Breast epithelium (tissue), 4 donors: ENCODE measurements at regions not wholly inside any gene's neighbourhood (a gene's known extent, or its start where the extent isn't known, plus 50 kb on each side); places are given as distances from the start of the nearest gene placed in this dataset.

Source experiments
- DNase-seq, 2 donors: peaks; one replicate each; pipeline ENCODE4 v3.0.0-alpha.2; 2019; ENCODE audit warnings: low spot score in 2 of 2
- H3K27ac ChIP-seq, 2 donors: fragments of 200-600 bp; sonication (generic) in 1 of 2; one replicate each; pipeline ENCODE4 v1.5.1; 2016 to 2019; ENCODE audit warnings: mild to moderate bottlenecking in 1 of 2
- H3K27me3 ChIP-seq, 2 donors: fragments of 200-600 bp; sonication (generic) in 1 of 2; one replicate each; pipeline versions ENCODE4 v1.5.1 to v1.6.0; 2017 to 2019; ENCODE audit warnings: control low read depth in 1 of 2, mild to moderate bottlenecking in 1 of 2
- H3K36me3 ChIP-seq: fragments of 200-600 bp; one replicate; pipeline ENCODE4 v1.5.1; 2019
- H3K4me1 ChIP-seq, 2 donors: fragments of 200-600 bp; sonication (generic); one replicate each; pipeline ENCODE4 v1.5.1; 2016 to 2019; ENCODE audit warnings: control low read depth in 1 of 2
- H3K4me3 ChIP-seq, 3 donors: fragments of 200-600 bp; sonication (generic); 1 replicate in 2 of 3; 2 replicates in 1 of 3; pipeline ENCODE4 v1.5.1; 2016 to 2019; ENCODE audit warnings: mild to moderate bottlenecking in 3 of 3, moderate library complexity in 2 of 3
- H3K9me3 ChIP-seq, 2 donors: fragments of 200-600 bp; sonication (generic) in 1 of 2; one replicate each; pipeline ENCODE4 v1.5.1; 2016 to 2019; ENCODE audit warnings: control low read depth in 1 of 2
- POLR2A ChIP-seq: fragments of 450-650 bp; IDR thresholded peaks from one replicate; pipeline ENCODE4 v1.6.1; 2016; ENCODE audit warnings: antibody characterized with exemption, mild to moderate bottlenecking, moderate library complexity
- POLR2AphosphoS5 ChIP-seq, 3 donors: sonication (generic); formaldehyde crosslinking; IDR thresholded peaks; one replicate each; pipeline ENCODE4 v1.6.1; 2017; ENCODE audit warnings: antibody characterized with exemption in 3 of 3
- intact Hi-C: fragments of 100-400 bp; cut with DNase I; formaldehyde crosslinking; loops from one replicate; pipeline ENCODE4 v1.15.1; 2023; ENCODE audit warnings: low total_unique reads
- TF ChIP-seq, protein P1 (sequence below), 3 donors: fragments of 450-650 bp; IDR thresholded peaks; one replicate each; pipeline ENCODE4 v1.5.1; 2016 to 2017; ENCODE audit warnings: antibody characterized with exemption in 3 of 3, mild to moderate bottlenecking in 3 of 3, moderate library complexity in 3 of 3

DNA sequence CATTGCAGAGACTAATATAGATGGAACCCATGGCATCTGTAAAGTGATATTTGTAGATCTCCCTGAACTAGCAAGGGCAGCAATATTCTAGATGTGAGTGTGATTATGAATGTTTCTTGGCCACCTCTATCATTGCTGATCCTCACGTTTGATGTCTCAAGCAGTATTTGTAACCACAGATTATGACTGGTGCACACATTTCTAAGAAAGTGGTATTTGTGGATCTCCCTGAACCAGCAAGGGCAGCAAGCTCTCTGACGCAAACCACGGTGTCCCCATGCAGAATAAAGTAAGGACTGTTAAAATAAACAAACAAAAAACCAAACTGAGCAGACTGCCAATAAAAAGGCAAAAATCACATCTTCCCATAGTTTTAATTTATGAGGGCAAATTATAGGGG, 301.3 kb downstream of the CSNK1G3 start:
- H3K27ac ChIP-seq: no peak overlapping the region
- no peak overlapping the region for H3K4me3 ChIP-seq
- no peaks in the 10 kb centered on the region for H3K36me3 ChIP-seq
- H3K27me3 ChIP-seq: no peaks in the 10 kb centered on the region
- DNase-seq: no peak
- TF ChIP-seq, protein P1, sequence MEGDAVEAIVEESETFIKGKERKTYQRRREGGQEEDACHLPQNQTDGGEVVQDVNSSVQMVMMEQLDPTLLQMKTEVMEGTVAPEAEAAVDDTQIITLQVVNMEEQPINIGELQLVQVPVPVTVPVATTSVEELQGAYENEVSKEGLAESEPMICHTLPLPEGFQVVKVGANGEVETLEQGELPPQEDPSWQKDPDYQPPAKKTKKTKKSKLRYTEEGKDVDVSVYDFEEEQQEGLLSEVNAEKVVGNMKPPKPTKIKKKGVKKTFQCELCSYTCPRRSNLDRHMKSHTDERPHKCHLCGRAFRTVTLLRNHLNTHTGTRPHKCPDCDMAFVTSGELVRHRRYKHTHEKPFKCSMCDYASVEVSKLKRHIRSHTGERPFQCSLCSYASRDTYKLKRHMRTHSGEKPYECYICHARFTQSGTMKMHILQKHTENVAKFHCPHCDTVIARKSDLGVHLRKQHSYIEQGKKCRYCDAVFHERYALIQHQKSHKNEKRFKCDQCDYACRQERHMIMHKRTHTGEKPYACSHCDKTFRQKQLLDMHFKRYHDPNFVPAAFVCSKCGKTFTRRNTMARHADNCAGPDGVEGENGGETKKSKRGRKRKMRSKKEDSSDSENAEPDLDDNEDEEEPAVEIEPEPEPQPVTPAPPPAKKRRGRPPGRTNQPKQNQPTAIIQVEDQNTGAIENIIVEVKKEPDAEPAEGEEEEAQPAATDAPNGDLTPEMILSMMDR (IDR thresholded peaks at IDR 0.05): no peak
- TF ChIP-seq POLR2A (no peak), POLR2AphosphoS5 (IDR thresholded peaks at IDR 0.05) (no peak)
- intact Hi-C loops: no loop called here
- H3K4me1 ChIP-seq: no peaks in the 10 kb centered on the region
- H3K9me3 ChIP-seq: no peaks in the 10 kb centered on the region

DNA sequence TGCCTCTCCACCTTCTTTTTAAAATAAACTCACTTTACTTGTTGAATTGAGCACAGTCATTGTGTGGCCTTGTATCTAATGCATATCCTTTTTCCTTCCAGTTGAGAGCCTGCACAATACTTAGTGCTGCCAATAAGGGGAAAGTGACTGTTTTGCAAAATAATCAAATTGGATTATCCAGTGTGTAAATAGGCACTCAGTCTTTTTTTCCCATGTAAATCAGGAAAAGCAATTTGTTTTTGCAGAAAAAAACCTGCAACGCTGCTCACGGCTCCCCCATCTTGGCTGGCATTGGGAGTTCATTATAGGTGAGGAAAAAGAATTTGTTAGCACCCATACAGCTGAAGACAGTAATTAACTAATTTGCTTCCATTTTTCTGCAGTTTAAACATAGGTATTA, 299.9 kb downstream of the CSNK1G3 start:
- no peaks in the 10 kb centered on the region for H3K27me3 ChIP-seq
- H3K4me3 ChIP-seq: no peak overlapping the region
- no peak for DNase-seq
- H3K36me3 ChIP-seq: no peaks in the 10 kb centered on the region
- no peaks in the 10 kb centered on the region for H3K9me3 ChIP-seq
- no peak for TF ChIP-seq POLR2AphosphoS5 (IDR thresholded peaks at IDR 0.05)
- TF ChIP-seq POLR2A: no peak
- TF ChIP-seq, protein P1 (IDR thresholded peaks at IDR 0.05): no peak
- H3K4me1 ChIP-seq: no peaks in the 10 kb centered on the region
- H3K27ac ChIP-seq: no peak overlapping the region
- intact Hi-C loops: no loop called here

DNA sequence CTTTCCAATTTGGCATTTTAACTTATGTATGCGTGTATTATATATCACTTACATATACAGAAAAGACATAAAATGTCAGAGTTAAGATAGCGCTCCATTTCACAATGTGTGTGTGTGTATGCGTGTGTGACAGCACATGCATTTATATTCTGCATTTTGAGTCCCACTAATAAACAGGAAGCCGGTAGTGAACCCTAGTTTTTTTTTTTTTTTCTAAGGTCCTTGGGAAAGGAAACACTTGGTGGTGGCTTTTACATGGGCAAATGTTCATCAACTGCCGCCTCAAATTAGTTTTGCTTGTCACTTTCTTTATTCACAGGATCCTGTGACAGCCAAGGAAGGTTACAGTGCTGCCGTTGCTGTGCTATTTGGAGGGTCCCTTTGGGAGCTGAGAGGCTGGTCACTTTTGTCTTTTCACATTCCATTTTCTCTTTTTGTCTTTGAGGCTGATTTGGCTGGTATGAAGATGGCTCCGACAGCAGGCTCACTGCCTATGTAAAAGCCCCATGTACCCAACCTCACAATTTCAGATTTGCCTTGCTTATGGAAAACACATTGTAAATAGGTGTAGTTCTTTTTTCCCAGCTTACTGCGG, 298.9 kb downstream of the CSNK1G3 start:
- intact Hi-C loops: no loop called here
- no peaks in the 10 kb centered on the region for H3K36me3 ChIP-seq
- no peak for TF ChIP-seq POLR2A
- TF ChIP-seq, protein P1 (IDR thresholded peaks at IDR 0.05): no peak
- TF ChIP-seq POLR2AphosphoS5 (IDR thresholded peaks at IDR 0.05): no peak
- no peaks in the 10 kb centered on the region for H3K9me3 ChIP-seq
- no peaks in the 10 kb centered on the region for H3K4me1 ChIP-seq
- no peak overlapping the region for H3K4me3 ChIP-seq
- no peaks in the 10 kb centered on the region for H3K27me3 ChIP-seq
- DNase-seq: no peak
- H3K27ac ChIP-seq: no peak overlapping the region

DNA sequence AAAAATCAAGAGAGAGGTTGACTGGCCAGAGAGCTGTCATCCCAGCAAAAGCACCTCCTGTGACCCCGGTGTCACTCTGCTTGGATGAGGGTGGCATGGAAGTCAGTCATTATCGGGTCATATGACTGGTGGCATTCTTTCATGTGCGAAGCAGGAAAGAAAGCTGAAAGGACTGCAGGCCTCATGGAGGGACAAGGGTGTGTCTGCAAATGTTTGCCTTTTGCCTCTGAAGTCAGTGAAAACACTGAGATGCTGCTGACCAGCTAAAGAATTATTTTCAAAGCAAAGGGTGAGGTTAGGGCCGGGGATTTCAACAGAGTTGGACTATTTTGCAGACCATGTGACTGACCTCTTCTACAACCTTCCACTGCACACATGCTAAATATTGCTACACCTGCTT, 298.3 kb downstream of the CSNK1G3 start:
- H3K9me3 ChIP-seq: no peaks in the 10 kb centered on the region
- H3K4me1 ChIP-seq: no peaks in the 10 kb centered on the region
- no peak overlapping the region for H3K27ac ChIP-seq
- H3K27me3 ChIP-seq: no peaks in the 10 kb centered on the region
- H3K36me3 ChIP-seq: no peaks in the 10 kb centered on the region
- no peak for TF ChIP-seq POLR2A
- intact Hi-C loops: no loop called here
- no peak overlapping the region for H3K4me3 ChIP-seq
- DNase-seq: no peak

DNA sequence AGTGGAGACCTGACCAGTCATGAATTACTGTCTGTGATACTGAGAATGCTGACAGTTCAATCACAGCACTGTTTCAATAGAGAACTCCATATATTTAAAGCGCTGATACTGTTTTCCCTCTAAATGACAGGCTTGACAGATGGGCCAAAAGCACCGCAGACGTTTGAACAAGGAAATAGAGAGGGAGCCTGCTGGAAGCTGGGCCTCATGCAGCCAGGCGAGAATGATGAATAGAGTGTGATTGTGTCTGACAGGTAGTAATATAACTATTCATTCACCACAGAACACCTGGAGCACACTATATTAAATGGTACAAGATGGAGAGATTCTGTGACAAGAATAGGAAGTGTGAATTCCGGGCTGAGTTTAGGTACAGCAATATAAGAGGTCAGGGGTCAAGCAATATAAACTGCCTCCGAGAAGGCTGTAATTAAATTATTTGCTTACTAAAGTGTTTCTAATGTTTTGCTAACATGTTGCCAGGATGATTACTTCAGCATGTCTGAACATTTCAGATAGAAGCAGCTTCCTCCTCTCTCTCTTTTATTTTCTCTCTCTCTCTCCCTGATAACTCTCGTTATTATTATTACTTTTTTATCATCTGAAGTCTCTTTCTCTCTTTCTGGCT, 297.7 kb downstream of the CSNK1G3 start:
- Histone ChIP-seq H3K36me3 (no peaks in the 10 kb centered on the region), H3K27me3 (no peaks in the 10 kb centered on the region), H3K4me1 (no peaks in the 10 kb centered on the region), H3K9me3 (no peaks in the 10 kb centered on the region), H3K27ac (no peak overlapping the region), H3K4me3 (no peak overlapping the region)
- intact Hi-C loops: no loop called here
- no peak for TF ChIP-seq POLR2AphosphoS5 (IDR thresholded peaks at IDR 0.05)
- TF ChIP-seq, protein P1 (IDR thresholded peaks at IDR 0.05): no peak
- no peak for TF ChIP-seq POLR2A
- no peak for DNase-seq
